ENCODE measurements at regions not wholly inside any gene's neighbourhood (a gene's known extent, or its start where the extent isn't known, plus 50 kb on each side); places are given as distances from the start of the nearest gene placed in this dataset.

DNA sequence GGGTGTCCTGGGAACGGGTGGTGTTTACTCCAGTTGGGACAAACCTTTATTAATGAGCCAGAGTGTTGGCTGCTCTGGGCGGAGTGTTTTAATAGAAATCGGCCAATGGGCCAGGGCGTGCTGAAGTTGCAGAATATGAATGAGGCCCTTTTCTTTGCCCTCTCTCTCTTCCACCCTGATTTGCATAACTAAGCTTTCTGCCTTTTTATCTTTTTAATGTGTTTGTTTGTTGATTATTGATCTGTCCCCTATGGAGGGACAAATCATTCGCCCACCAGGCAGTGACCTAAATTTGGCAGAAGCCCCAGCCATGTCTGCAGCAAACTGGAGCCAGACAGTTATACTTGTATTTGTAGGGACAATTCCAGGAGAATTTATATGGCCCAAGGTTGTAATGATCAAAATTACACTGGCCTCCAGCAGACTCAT is 420.9 kb downstream of the PREX1 start:
- no peak for TF ChIP-seq CTCF (IDR thresholded peaks at IDR 0.05; ENCODE audit: unreplicated experiment)
- no peak for DNase-seq
- no peaks in the 10 kb centered on the region for H3K36me3 Mint-ChIP-seq (ENCODE audit: insufficient read depth, unreplicated experiment)
- H3K27me3 Mint-ChIP-seq (ENCODE audit: unreplicated experiment) = no peaks in the 10 kb centered on the region
- intact Hi-C loops (cut with micrococcal nuclease; ENCODE audit: unreplicated experiment) = no loop called here
- CTCF ChIA-PET = interaction anchor here (1.7 kb wide), 1 partner anchor 214 kb away, joined by 5 read pairs; no protein-coding TSS in a partner anchor
- H3K4me1 Mint-ChIP-seq (ENCODE audit: low read depth, unreplicated experiment) = peaks cover 9% of the 10 kb centered on the region
- H3K27ac Mint-ChIP-seq (ENCODE audit: unreplicated experiment) = no peak overlapping the region
- BruUV-seq (replicated peaks) = no TSS peak
- no peak overlapping the region for H3K4me3 Mint-ChIP-seq (ENCODE audit: low read depth, unreplicated experiment)
- H3K9me3 Mint-ChIP-seq (ENCODE audit: low read depth, unreplicated experiment) = peaks cover 2% of the 10 kb centered on the region

DNA sequence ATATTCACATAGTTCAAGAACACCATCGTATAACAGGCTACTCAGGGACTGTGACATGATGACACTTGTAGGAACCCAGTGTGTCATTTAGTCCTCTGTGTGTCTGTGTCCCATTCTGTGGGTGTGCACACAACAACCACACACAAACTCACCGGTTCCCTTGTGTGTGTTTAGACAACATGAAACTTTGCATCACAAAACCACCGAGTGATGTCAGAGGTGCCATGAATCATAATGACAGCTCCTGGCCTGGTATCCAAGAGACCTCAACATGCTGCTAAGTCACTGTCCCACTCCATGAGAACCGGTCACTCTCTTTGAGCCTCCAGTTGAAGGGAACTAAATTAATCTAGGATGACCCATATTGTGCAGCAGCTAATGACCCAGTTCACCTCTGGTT is 421.3 kb downstream of the PREX1 start:
- intact Hi-C loops (cut with micrococcal nuclease; ENCODE audit: unreplicated experiment) = no loop called here
- no peak overlapping the region for H3K4me3 Mint-ChIP-seq (ENCODE audit: low read depth, unreplicated experiment)

GRCh38 chr20:48405909-48406308 is 421.9 kb downstream of the PREX1 start:
- Mint-ChIP-seq H3K9me3 (ENCODE audit: low read depth, unreplicated experiment) (peaks cover 2% of the 10 kb centered on the region), H3K27me3 (ENCODE audit: unreplicated experiment) (no peaks in the 10 kb centered on the region), H3K36me3 (ENCODE audit: insufficient read depth, unreplicated experiment) (no peaks in the 10 kb centered on the region), H3K4me1 (ENCODE audit: low read depth, unreplicated experiment) (peaks cover 9% of the 10 kb centered on the region), H3K4me3 (ENCODE audit: low read depth, unreplicated experiment) (no peak overlapping the region), H3K27ac (ENCODE audit: unreplicated experiment) (no peak overlapping the region)
- BruUV-seq (replicated peaks) = no TSS peak
- DNase-seq = no peak
- CTCF ChIA-PET = interaction anchor here (1.7 kb wide), 1 partner anchor 215 kb away, joined by 5 read pairs; no protein-coding TSS in a partner anchor
- intact Hi-C loops (cut with micrococcal nuclease; ENCODE audit: unreplicated experiment) = no loop called here
- TF ChIP-seq CTCF (IDR thresholded peaks at IDR 0.05; ENCODE audit: unreplicated experiment) = no peak

More for the DNA sequence above, 421.3 kb downstream of the PREX1 start:
- H3K4me1 Mint-ChIP-seq (ENCODE audit: low read depth, unreplicated experiment) = peaks cover 9% of the 10 kb centered on the region
- BruUV-seq (replicated peaks) = no TSS peak
- no peaks in the 10 kb centered on the region for H3K27me3 Mint-ChIP-seq (ENCODE audit: unreplicated experiment)
- no peak for TF ChIP-seq CTCF (IDR thresholded peaks at IDR 0.05; ENCODE audit: unreplicated experiment)
- H3K36me3 Mint-ChIP-seq (ENCODE audit: insufficient read depth, unreplicated experiment) = no peaks in the 10 kb centered on the region
- peaks cover 2% of the 10 kb centered on the region for H3K9me3 Mint-ChIP-seq (ENCODE audit: low read depth, unreplicated experiment)
- no peak for DNase-seq
- CTCF ChIA-PET = interaction anchor here (1.7 kb wide), 1 partner anchor 214 kb away, joined by 5 read pairs; no protein-coding TSS in a partner anchor
- H3K27ac Mint-ChIP-seq (ENCODE audit: unreplicated experiment) = no peak overlapping the region

GRCh38 chr20:48404598-48404997 is 423.2 kb downstream of the PREX1 start:
- TF ChIP-seq CTCF (IDR thresholded peaks at IDR 0.05; ENCODE audit: unreplicated experiment) = peak; percentile 34
- intact Hi-C loops (cut with micrococcal nuclease; ENCODE audit: unreplicated experiment) = no loop called here
- no peaks in the 10 kb centered on the region for H3K27me3 Mint-ChIP-seq (ENCODE audit: unreplicated experiment)
- CTCF ChIA-PET = interaction anchor here (0.8 to 0.9 kb wide), 2 partner anchors 12 to 27 kb away, joined by 3 read pairs; no protein-coding TSS in a partner anchor
- H3K4me1 Mint-ChIP-seq (ENCODE audit: low read depth, unreplicated experiment) = peaks cover 5% of the 10 kb centered on the region
- no peaks in the 10 kb centered on the region for H3K9me3 Mint-ChIP-seq (ENCODE audit: low read depth, unreplicated experiment)
- H3K36me3 Mint-ChIP-seq (ENCODE audit: insufficient read depth, unreplicated experiment) = no peaks in the 10 kb centered on the region
- no peak overlapping the region for H3K27ac Mint-ChIP-seq (ENCODE audit: unreplicated experiment)
- no TSS peak for BruUV-seq (replicated peaks)
- no peak for DNase-seq
- no peak overlapping the region for H3K4me3 Mint-ChIP-seq (ENCODE audit: low read depth, unreplicated experiment)
